Panc1 (cell line): ENCODE measurements at regions not wholly inside any gene's neighbourhood (a gene's known extent, or its start where the extent isn't known, plus 50 kb on each side); places are given as distances from the start of the nearest gene placed in this dataset.

Experiments used
- ATAC-seq: fragments of 200-7000 bp; cut with Tn5 transposase; 2 replicates; pipeline ENCODE4 v1.9.1; 2020; ENCODE audit warnings: mild to moderate bottlenecking, moderate library complexity
- BruUV-seq: library from RNA; stranded (reverse); fragments of 400-500 nt; replicated peaks from 2 replicates; lab custom pipeline; 2021; lab: Mats Ljungman, UMichigan
- CTCF ChIA-PET: fragments of 300-600 bp; sonication (Branson Sonifier 250); formaldehyde crosslinking; loops from one replicate; lab custom pipeline; 2022; ENCODE audit warnings: antibody characterized with exemption; lab: Charles Lee
- POLR2A ChIA-PET: fragments of 300-600 bp; sonication (Branson Sonifier 250); formaldehyde crosslinking; loops from one replicate; lab custom pipeline; 2022; ENCODE audit warnings: antibody characterized with exemption; lab: Charles Lee
- DNase-seq: peaks from one replicate; pipeline ENCODE4 v3.0.0-alpha.2; 2010; ENCODE audit warnings: low read depth, low spot score
- H3K27ac ChIP-seq: 2 replicates; pipeline ENCODE4 v1.5.1; 2011; ENCODE audit warnings: mild to moderate bottlenecking, low read length, inconsistent platforms
- H3K27me3 ChIP-seq: fragments of 200-500 bp; sonication (Bioruptor generic); 2 replicates; pipeline ENCODE4 v1.6.0; 2014; ENCODE audit warnings: low read length, inconsistent platforms; ENCODE audit not compliant: control insufficient read depth, insufficient read depth
- H3K36me3 ChIP-seq: fragments of 200-500 bp; sonication (Bioruptor generic); 2 replicates; pipeline ENCODE4 v1.5.1; 2014; ENCODE audit warnings: inconsistent platforms, mild to moderate bottlenecking, low read length, moderate library complexity; ENCODE audit not compliant: control insufficient read depth, insufficient read depth
- H3K4me1 ChIP-seq: 2 replicates; pipeline ENCODE4 v1.5.1; 2011; ENCODE audit warnings: inconsistent platforms, mild to moderate bottlenecking, low read length, moderate library complexity; ENCODE audit not compliant: control insufficient read depth, insufficient read depth
- H3K4me3 ChIP-seq, 2 experiments: 2 replicates each; pipeline ENCODE4 v1.5.1; 2011 to 2012; ENCODE audit warnings: low read depth in 2 of 2, low read length in 2 of 2, mild to moderate bottlenecking in 2 of 2, inconsistent platforms in 1 of 2, moderate library complexity in 1 of 2
- H3K9me3 ChIP-seq: fragments of 200-500 bp; sonication (Bioruptor generic); 2 replicates; pipeline ENCODE4 v1.5.1; 2014; ENCODE audit warnings: low read depth, mild to moderate bottlenecking, inconsistent platforms, low read length, moderate library complexity; ENCODE audit not compliant: control insufficient read depth, insufficient read depth
- POLR2AphosphoS5 ChIP-seq: IDR thresholded peaks from 2 replicates; pipeline ENCODE4 v1.6.1; 2012; ENCODE audit warnings: mild to moderate bottlenecking, low read depth, low read length, moderate library complexity
- REST ChIP-seq, 2 experiments: IDR thresholded peaks; 2 replicates each; pipeline ENCODE4 v1.6.1; 2011 to 2012; ENCODE audit warnings: low read depth in 2 of 2, control low read depth in 1 of 2, low read length in 1 of 2, mild to moderate bottlenecking in 1 of 2, moderate library complexity in 1 of 2; ENCODE audit not compliant: insufficient read depth in 1 of 2
- SIN3A ChIP-seq: IDR thresholded peaks from 2 replicates; pipeline ENCODE4 v1.6.1; 2012; ENCODE audit warnings: low read depth, mild to moderate bottlenecking, low read length, moderate library complexity, borderline replicate concordance; ENCODE audit not compliant: insufficient read depth
- TCF7L2 ChIP-seq: IDR thresholded peaks from 2 replicates; pipeline ENCODE4 v1.6.1; 2011; ENCODE audit warnings: mild to moderate bottlenecking, low read depth, low read length, inconsistent platforms
- in situ Hi-C: cut with HindIII; loops from 2 replicates; pipeline ENCODE4 v1.10.0; 2016; ENCODE audit warnings: low sequenced_read_pairs, low pct_unique_long_range_greater_than_20kb
- intact Hi-C: fragments of 100-400 bp; cut with micrococcal nuclease; formaldehyde crosslinking; loops from one replicate; pipeline ENCODE4 v1.10.0; 2022; ENCODE audit not compliant: unreplicated experiment
- TF ChIP-seq, protein P1 (sequence below): fragments of 450-650 bp; IDR thresholded peaks from 2 replicates; pipeline ENCODE4 v1.5.1; 2017; ENCODE audit warnings: mild to moderate bottlenecking

- ATAC-seq, result no peak
- in situ Hi-C loops, result no loop called here
Observed at GRCh38 chr13:52926971-52927370, 78.5 kb upstream of the PCDH8 start.

GRCh38 chr13:52925775-52926285, 77.4 kb upstream of the PCDH8 start:
- H3K9me3 ChIP-seq, result no peaks in the 10 kb centered on the region
- POLR2A ChIA-PET, result no interaction called here
- in situ Hi-C loops (no loop called here), intact Hi-C loops (no loop called here)
- no peak overlapping the region for H3K4me3 ChIP-seq
- no peak overlapping the region for H3K27ac ChIP-seq
- no peak for ATAC-seq
- CTCF ChIA-PET, result no interaction called here
- BruUV-seq, result no TSS peak
- H3K36me3 ChIP-seq, result no peaks in the 10 kb centered on the region
- no peaks in the 10 kb centered on the region for H3K27me3 ChIP-seq
- no peak for DNase-seq
- no peaks in the 10 kb centered on the region for H3K4me1 ChIP-seq
- TF ChIP-seq, protein P1, sequence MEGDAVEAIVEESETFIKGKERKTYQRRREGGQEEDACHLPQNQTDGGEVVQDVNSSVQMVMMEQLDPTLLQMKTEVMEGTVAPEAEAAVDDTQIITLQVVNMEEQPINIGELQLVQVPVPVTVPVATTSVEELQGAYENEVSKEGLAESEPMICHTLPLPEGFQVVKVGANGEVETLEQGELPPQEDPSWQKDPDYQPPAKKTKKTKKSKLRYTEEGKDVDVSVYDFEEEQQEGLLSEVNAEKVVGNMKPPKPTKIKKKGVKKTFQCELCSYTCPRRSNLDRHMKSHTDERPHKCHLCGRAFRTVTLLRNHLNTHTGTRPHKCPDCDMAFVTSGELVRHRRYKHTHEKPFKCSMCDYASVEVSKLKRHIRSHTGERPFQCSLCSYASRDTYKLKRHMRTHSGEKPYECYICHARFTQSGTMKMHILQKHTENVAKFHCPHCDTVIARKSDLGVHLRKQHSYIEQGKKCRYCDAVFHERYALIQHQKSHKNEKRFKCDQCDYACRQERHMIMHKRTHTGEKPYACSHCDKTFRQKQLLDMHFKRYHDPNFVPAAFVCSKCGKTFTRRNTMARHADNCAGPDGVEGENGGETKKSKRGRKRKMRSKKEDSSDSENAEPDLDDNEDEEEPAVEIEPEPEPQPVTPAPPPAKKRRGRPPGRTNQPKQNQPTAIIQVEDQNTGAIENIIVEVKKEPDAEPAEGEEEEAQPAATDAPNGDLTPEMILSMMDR, result no peak
- TF ChIP-seq REST (IDR thresholded peaks at IDR 0.05; ENCODE audit: insufficient read depth in 1 of 2, low read depth in 2 of 2, low read length in 1 of 2), result no peak
- TF ChIP-seq TCF7L2, result no peak
- no peak for TF ChIP-seq POLR2AphosphoS5
- TF ChIP-seq SIN3A, result no peak

More at GRCh38 chr13:52926971-52927370, 78.5 kb upstream of the PCDH8 start:
- intact Hi-C loops, result no loop called here
- no TSS peak for BruUV-seq
- TF ChIP-seq SIN3A, result no peak
- TF ChIP-seq REST (IDR thresholded peaks at IDR 0.05; ENCODE audit: insufficient read depth in 1 of 2, low read depth in 2 of 2, low read length in 1 of 2), result no peak
- Histone ChIP-seq H3K36me3 (no peaks in the 10 kb centered on the region), H3K27me3 (no peaks in the 10 kb centered on the region), H3K27ac (no peak overlapping the region), H3K4me1 (no peaks in the 10 kb centered on the region), H3K9me3 (no peaks in the 10 kb centered on the region), H3K4me3 (no peak overlapping the region)
- CTCF ChIA-PET, result no interaction called here
- POLR2A ChIA-PET, result no interaction called here
- DNase-seq, result no peak
